Liver (tissue), 7 donors: ENCODE measurements at regions not wholly inside any gene's neighbourhood (a gene's known extent, or its start where the extent isn't known, plus 50 kb on each side); places are given as distances from the start of the nearest gene placed in this dataset.
"Not testable (repeated sequence)": the region's sequence is repeated elsewhere in the genome, so short reads cannot be mapped to it uniquely, and the experiment has no call there.

Experiments used
- DNase-seq: peaks from one replicate; pipeline ENCODE4 v3.0.0-alpha.2; 2017; ENCODE audit warnings: low spot score
- H3K27ac ChIP-seq, 2 donors: one replicate each; pipeline ENCODE4 v1.7.0; 2013; ENCODE audit warnings: inconsistent platforms in 2 of 2, low read length in 2 of 2, control low read depth in 1 of 2, low read depth in 1 of 2, mild to moderate bottlenecking in 1 of 2
- H3K27me3 ChIP-seq, 4 donors: one replicate each; pipeline versions ENCODE4 v1.6.1 to v1.7.0; 2013; ENCODE audit warnings: low read length in 3 of 4, inconsistent platforms in 1 of 4, mild to moderate bottlenecking in 1 of 4, moderate library complexity in 1 of 4; ENCODE audit not compliant: control insufficient read depth in 4 of 4, insufficient read depth in 4 of 4
- H3K36me3 ChIP-seq, 4 donors: one replicate each; pipeline versions ENCODE4 v1.6.1 to v1.7.0; 2013; ENCODE audit warnings: low read length in 3 of 4, mild to moderate bottlenecking in 3 of 4, low read depth in 1 of 4, moderate library complexity in 1 of 4; ENCODE audit not compliant: control insufficient read depth in 4 of 4, insufficient read depth in 3 of 4
- H3K4me1 ChIP-seq, 4 donors: one replicate each; pipeline versions ENCODE4 v1.6.1 to v1.7.0; 2013; ENCODE audit warnings: low read length in 3 of 4, mild to moderate bottlenecking in 3 of 4, moderate library complexity in 1 of 4; ENCODE audit not compliant: control insufficient read depth in 4 of 4, insufficient read depth in 4 of 4
- H3K4me3 ChIP-seq, 3 donors: one replicate each; pipeline versions ENCODE4 v1.6.1 to v1.7.0; 2013; ENCODE audit warnings: low read length in 3 of 3, control low read depth in 1 of 3, low read depth in 1 of 3, mild to moderate bottlenecking in 1 of 3
- H3K9ac ChIP-seq, 2 donors: one replicate each; pipeline ENCODE4 v1.7.0; 2013; ENCODE audit warnings: low read length in 2 of 2, mild to moderate bottlenecking in 2 of 2, moderate library complexity in 2 of 2, control low read depth in 1 of 2, low read depth in 1 of 2
- H3K9me3 ChIP-seq, 4 donors: one replicate each; pipeline versions ENCODE4 v1.6.1 to v1.7.0; 2013; ENCODE audit warnings: low read length in 3 of 4; ENCODE audit not compliant: control insufficient read depth in 4 of 4
- ATF3 ChIP-seq: IDR thresholded peaks from 2 replicates; pipeline ENCODE4 v1.6.1; 2016; ENCODE audit warnings: antibody characterized with exemption
- EGR1 ChIP-seq, 2 donors: IDR thresholded peaks; 2 replicates each; pipeline ENCODE4 v1.6.1; 2016 to 2018; ENCODE audit warnings: antibody characterized with exemption in 2 of 2, low read depth in 2 of 2
- FOXA1 ChIP-seq: IDR thresholded peaks from 2 replicates; pipeline ENCODE4 v1.6.1; 2016; ENCODE audit warnings: antibody characterized with exemption
- FOXA2 ChIP-seq: IDR thresholded peaks from 2 replicates; pipeline ENCODE4 v1.6.1; 2016; ENCODE audit warnings: antibody characterized with exemption
- GABPA ChIP-seq, 2 donors: IDR thresholded peaks in 1 of 2; conservative IDR thresholded peaks in 1 of 2; 2 replicates each; pipeline ENCODE4 v1.6.1; 2016; ENCODE audit warnings: antibody characterized with exemption in 2 of 2, mild to moderate bottlenecking in 1 of 2, moderate library complexity in 1 of 2
- HNF4A ChIP-seq, 2 donors: conservative IDR thresholded peaks; 2 replicates each; pipeline ENCODE4 v1.6.1; 2016; ENCODE audit warnings: antibody characterized with exemption in 2 of 2, mild to moderate bottlenecking in 2 of 2
- JUND ChIP-seq, 2 donors: IDR thresholded peaks; 2 replicates each; pipeline ENCODE4 v1.6.1; 2016; ENCODE audit warnings: antibody characterized with exemption in 2 of 2
- MAX ChIP-seq: IDR thresholded peaks from 2 replicates; pipeline ENCODE4 v1.6.1; 2016; ENCODE audit warnings: antibody characterized with exemption
- NR2F2 ChIP-seq: IDR thresholded peaks from 2 replicates; pipeline ENCODE4 v1.6.1; 2016; ENCODE audit warnings: antibody characterized with exemption
- REST ChIP-seq: IDR thresholded peaks from 2 replicates; pipeline ENCODE4 v1.6.1; 2016; ENCODE audit warnings: antibody characterized with exemption, mild to moderate bottlenecking
- RXRA ChIP-seq, 2 donors: IDR thresholded peaks; 2 replicates each; pipeline ENCODE4 v1.6.1; 2017 to 2018; ENCODE audit warnings: antibody characterized with exemption in 2 of 2, mild to moderate bottlenecking in 1 of 2
- SP1 ChIP-seq: IDR thresholded peaks from 2 replicates; pipeline ENCODE4 v1.6.1; 2018; ENCODE audit warnings: antibody characterized with exemption, mild to moderate bottlenecking
- ZBTB33 ChIP-seq: IDR thresholded peaks from 2 replicates; pipeline ENCODE4 v1.6.1; 2016; ENCODE audit warnings: antibody characterized with exemption
- WGBS: extraction: QIAGEN DNeasy Blood & Tissue Kit; methylation state at CpG from one replicate; pipeline ENCODE4 v1.1.7; 2013; 5-methylcytosine and 5-hydroxymethylcytosine counted together
- donor health status: healthy.
- donor health status: healthy.
- donor health status: healthy.
- donor health status: healthy.

- Histone ChIP-seq H3K9ac (no peak overlapping the region), H3K27me3 (no peaks in the 10 kb centered on the region), H3K9me3 (no peaks in the 10 kb centered on the region), H3K4me3 (no peak overlapping the region), H3K4me1 (no peaks in the 10 kb centered on the region), H3K27ac (no peak overlapping the region), H3K36me3 (no peaks in the 10 kb centered on the region)
- TF ChIP-seq JUND (IDR thresholded peaks at IDR 0.05), result no peak
- TF ChIP-seq ATF3, result no peak
- no peak for TF ChIP-seq RXRA (IDR thresholded peaks at IDR 0.05)
- no peak for TF ChIP-seq MAX
- no peak for TF ChIP-seq NR2F2
- TF ChIP-seq SP1, result no peak
- TF ChIP-seq FOXA2, result no peak
- no peak for TF ChIP-seq REST
- TF ChIP-seq FOXA1, result no peak
- TF ChIP-seq EGR1 (IDR thresholded peaks at IDR 0.05; ENCODE audit: low read depth in 2 of 2), result no peak
- no peak for DNase-seq
These were observed 364.5 kb upstream of the EPHA3 start for GRCh38 chr3:88742674-88743507.

- Histone ChIP-seq H3K4me1 (no peaks in the 10 kb centered on the region), H3K27ac (no peak overlapping the region), H3K36me3 (no peaks in the 10 kb centered on the region), H3K9ac (no peak overlapping the region), H3K4me3 (no peak overlapping the region), H3K9me3 (no peaks in the 10 kb centered on the region), H3K27me3 (no peaks in the 10 kb centered on the region)
- WGBS, result 64% methylated on average over 1 of the region's 1 CpG
- TF ChIP-seq EGR1 (IDR thresholded peaks at IDR 0.05; ENCODE audit: low read depth in 2 of 2) (no peak), ZBTB33 (no peak), HNF4A (conservative IDR thresholded peaks at IDR 0.05) (no peak), JUND (IDR thresholded peaks at IDR 0.05) (no peak), GABPA (IDR thresholded peaks at IDR 0.05 in 1 of 2, conservative IDR thresholded peaks at IDR 0.05 in 1 of 2) (no peak)
- no peak for DNase-seq
These were observed 362.5 kb upstream of the EPHA3 start for GRCh38 chr3:88744896-88745295.

GRCh38 chr3:88747145-88747544 lies 360.3 kb upstream of the EPHA3 start:
- H3K27me3 ChIP-seq, H3K9ac ChIP-seq, H3K9me3 ChIP-seq, H3K27ac ChIP-seq, H3K4me1 ChIP-seq, H3K4me3 ChIP-seq, H3K36me3 ChIP-seq, DNase-seq: not testable (repeated sequence)
- WGBS, result 64% methylated on average over 6 of the region's 6 CpGs
